Activated T-cell treated with anti-CD3 and anti-CD28 coated beads, Interleukin-2, amount 50 U/mL, for 48 hours (primary cell): ENCODE measurements at regions not wholly inside any gene's neighbourhood (a gene's known extent, or its start where the extent isn't known, plus 50 kb on each side); places are given as distances from the start of the nearest gene placed in this dataset.
A peak's percentile ranks its signal among the peaks of the same experiment; 100 is the strongest.

Experiments used
- DNase-seq, 2 experiments: peaks; one replicate each; pipeline ENCODE4 v3.0.0-alpha.2; 2020

DNA sequence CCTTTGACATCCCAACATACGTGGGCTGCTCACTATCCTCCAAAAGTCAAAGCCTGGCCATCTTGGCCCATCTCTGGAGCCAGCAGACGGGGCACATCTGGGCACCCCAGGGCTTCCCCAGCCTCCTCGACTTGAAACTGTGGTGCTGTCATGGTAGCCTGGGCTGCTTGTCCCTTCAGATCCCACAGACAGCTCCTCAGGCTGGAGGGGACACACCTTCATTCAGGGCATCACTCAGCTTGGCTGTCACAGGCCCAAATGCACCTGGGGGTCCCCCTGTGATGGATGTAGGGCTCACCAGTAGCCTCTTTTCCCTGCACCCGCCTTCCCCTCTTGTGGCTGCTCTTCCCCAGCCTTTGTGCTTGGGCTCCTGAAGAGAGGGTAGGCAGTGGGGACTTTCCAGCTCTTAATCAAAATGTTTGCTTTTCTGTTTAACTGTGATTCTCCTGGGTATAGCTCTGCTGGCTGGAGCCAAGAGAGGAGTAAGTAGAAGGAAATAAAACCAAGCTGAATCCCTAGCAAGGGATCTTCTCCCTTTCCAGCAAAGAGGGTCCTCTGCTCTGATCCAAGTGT is 92.3 kb downstream of the GYPC start:
- peak in 1 of 2 experiments; percentile 7 for DNase-seq

DNA sequence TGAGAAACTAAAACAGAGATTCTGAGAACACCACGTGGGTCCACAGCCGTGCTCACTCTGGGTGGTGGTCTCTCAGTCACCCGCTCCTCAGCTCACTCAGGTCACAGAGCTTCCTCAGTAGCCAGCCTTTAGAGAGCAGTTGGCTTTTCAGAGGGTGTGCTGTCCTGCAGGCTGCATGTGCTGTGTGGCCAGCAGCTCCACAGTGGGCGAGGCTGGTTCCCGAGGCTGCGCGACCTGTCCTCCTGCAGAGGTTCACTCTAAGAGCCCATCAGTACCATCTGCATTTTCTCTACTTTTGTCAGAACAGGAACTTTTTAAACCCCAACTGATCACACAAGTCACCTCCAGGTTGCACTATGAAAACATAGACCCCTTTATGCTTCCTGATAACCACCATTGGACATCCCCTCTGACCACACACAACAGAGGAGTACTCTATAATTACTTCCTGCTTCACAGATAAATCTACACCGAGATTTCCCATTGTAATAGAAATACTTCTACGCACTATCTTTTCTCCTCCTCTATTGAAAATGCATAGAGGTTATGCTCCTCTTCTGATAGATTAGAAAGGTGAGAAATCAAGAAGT is 93.1 kb downstream of the GYPC start:
- DNase-seq = no peak

DNA sequence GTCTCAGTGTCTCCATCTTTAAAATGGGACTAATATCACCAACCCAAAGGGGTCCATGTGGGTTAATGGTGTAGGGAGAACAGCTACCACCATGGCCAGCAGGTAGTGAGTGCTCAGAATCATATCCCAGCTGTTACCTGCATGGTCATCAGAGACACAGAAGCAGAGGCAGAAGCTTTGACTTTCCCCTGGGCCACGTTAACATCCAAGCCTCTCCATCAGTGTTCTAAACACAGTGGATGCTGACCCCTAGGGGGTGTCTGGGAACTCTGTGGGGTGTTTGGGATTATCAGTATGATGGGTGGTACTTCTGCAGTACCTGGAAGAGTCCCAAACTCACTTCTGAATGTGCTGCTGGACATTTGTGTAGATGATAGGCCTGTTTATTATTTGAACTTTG is 93.6 kb downstream of the GYPC start:
- peak in 1 of 2 experiments; percentile 14 for DNase-seq

DNA sequence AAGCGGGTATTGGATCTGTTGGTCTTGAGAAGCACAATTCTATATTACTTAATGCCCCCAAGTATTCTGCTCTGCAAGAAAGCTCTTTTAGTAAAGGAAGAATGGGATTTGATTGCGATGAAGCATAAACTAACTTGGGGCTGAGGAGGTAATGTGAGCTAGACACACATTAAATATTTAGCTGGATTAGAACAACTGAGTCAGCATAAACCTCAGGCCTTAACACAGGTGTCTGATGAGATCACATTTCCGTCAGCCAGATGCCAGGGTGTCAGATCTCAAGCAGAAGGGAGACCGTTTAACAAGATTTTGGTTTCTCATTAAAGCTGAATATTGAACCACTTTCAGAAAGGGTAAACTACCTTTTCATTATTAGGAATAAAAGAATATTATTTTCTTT is 94.5 kb downstream of the GYPC start:
- DNase-seq = no peak

DNA sequence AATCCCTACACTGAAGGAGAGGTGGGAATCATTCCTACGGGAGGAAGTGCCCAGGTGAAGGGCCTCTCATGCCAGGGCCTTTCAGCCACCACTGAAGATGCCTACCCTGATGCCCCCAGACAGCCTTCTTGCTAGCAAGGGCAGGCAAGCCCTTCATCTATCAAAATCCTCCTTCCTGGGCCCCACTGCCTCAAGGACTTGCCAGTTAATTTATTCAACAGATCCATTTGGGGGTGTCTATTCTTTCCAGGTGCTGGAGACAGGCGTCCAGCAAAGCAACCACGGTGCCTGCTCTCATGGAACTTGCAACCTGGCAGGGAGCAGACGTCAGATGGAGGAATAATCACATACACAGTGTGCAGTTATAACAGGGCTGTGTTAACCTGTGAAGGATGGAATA is 95.5 kb downstream of the GYPC start:
- peak in 1 of 2 experiments; percentile 6 for DNase-seq

DNA sequence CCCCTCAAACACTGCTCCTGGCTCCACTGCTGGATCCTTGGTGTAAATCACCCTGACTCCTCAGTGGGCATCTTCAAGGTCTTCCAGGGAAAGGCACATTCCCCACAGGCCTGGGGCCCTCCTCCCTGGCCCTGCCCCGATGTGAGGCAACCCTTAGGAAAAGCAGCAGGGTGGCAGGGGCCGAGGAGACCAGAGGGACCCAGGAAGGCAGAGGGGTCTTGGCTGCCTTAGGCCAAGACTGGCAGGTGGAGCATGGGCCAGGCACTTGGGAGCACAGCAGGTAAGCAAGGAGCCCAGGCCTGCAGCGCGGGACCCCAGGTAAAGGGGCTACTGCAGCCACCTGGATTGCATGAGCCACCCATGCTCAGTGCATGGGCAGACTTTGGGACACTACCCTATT is 96.9 kb downstream of the GYPC start:
- DNase-seq = peak in 1 of 2 experiments; percentile 4

DNA sequence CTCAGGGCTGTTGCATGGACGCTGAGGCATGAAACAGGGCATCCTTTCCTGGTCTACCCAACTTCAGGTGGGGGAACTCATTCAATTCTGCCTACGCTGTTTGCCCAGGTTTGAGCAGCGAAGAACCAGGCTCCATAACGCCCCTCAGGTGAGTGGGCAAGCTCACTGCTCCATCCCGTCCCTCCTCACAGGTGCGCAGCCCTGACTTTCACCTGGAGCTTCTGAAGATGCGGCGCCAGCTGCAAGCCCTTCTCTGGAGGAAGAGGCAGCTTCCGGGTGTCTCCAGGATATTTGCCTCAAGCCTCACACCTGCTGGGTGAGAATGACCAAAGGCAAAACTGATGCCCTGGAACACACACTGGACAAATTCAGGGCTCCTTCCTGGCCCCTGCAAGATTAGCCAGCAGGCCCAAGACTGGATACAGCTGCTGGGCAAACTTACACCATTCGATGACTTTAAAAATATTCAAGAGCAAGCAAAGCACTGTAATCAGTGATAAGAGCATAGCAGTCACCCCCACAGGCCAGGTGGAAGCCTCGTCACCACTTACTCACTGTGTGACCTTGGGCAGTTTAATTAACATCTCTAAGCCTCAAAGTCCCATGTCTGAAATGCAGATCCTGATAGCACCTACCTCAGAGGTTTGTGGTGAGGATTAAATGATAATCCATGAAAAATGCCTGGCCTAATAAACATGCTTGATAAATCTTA is 97.7 kb downstream of the GYPC start:
- DNase-seq = peak in 1 of 2 experiments; percentile 1

DNA sequence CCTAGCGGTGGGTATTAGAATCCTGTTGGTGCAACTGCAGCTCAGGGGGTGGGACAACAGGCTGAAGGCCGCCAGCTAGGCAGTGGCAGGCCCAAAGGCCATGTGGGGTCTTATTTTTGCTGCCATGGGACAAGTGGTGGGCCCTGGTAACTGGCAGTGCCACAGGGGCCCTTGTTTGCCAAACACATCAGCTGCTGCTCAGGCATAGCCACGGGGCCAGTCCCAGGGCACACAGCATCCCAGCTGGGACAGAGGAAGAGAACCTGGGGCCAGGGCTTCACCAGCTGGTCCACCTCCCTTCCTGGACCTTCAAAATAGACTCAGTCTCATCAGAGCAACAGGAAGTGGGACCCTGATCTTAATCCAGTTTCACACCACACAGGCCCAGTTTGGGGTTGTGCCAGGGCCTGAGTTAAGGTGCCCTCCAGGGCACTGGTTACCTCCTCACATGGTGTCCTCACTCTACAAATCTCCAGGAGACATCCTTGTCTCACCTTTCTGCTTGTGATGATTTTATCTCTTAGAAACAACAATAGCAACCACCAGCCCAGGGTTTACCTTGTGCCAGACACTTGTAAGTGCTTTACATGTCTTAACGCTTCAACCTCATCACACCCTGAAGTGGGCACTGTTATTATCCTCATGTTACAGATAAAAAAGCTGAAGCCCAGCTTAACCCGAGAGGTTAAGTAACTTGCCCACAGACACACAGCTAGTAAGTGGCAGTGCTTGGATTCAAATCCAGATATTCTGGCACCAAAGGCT is 98.5 kb downstream of the GYPC start:
- DNase-seq = peak in 1 of 2 experiments; percentile 9

DNA sequence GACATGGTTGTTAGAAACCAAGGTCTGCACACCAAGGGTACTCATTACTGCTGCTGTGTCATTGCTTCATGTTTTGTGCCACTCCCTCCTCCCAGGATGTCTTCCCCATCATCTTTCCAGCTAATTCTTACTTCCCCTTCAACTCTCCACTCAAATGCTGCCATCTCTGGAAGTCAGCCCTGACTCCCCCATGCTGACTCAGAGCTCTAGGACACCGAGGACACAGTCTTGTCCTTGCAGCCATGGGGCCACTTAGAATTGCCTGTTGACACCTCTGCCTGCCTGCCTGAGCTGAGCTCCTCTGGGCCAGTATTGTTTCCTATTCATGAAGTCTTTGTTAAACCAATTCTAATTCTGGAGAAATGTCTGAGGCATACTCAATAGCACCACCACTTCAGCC is 100.2 kb downstream of the GYPC start:
- no peak for DNase-seq

DNA sequence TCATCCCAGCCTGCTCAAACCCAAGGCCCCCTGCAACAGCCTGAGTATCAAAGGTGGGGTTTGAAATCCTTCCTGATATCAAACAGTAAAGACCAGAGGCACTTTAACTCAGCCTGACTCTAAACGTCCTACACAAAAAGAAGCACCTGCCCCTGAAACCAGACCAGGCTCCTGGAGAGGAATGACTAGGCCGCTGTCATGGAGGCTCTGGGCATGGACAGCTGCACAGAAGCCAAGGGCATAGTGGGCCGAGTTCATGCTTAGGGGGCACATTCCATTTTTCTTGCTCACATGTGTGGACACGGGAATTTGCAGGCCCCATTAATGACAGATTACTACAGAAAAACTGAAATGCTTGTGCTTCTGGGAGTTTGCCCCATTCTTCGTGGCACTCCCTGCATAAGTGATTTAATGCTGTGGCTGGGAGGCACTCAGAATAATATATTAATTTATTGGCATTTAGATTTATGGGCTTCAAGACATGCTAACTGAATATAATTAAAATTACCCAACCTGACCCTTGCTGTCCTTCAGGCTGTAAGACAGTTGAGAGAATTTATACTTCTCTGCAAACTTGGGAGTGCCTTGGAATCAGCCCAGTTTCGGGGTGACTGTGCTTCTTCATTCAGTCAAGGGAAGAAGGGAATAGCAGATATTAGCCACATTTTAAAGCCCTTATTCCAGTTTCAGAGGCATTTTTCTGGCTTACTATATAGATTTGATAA is 105.5 kb downstream of the GYPC start:
- DNase-seq = peak; percentile 10 to 12

DNA sequence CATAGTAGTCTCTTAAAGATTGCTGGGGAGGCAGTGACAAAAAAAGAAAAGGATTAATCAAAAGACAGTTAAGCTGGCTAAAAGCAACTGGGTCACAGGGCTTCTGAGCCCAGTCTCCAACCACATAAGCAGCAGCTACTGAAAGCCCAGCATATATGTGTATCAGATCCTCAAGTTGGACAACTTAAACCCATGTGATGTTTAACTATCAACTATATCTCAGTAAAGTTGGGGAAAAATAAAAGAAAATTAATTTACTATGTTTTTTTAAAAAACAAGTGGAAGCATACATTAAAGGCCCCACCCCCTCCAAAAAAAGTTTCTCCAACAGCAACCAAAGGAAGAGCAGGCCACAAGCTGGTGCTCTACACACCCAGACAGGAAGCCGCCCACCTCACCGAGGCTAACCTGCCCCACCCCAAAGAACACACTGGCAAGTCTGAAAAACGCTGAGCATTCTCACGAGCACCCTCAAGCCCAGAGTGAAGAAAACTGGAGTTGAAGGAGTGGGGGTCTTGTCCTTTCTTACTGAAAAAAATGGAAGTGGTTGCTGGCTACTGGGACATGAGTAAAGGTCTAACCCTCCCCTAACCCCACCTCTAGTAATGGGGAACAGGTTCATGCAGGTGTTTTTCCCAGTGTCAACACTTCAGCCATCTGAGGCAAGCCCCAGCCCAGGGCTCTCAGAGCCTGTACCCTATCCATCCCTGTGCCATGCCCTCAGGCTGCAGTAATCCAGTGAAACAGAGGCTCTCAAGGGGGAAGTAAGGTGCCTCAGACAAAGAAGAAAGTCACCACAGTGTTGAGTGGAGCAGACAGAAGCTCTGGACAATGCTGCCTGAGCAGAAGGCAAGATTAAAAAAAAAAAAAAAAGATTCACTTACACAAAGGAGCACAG is 106.3 kb downstream of the GYPC start:
- DNase-seq = peak; percentile 47 to 61

DNA sequence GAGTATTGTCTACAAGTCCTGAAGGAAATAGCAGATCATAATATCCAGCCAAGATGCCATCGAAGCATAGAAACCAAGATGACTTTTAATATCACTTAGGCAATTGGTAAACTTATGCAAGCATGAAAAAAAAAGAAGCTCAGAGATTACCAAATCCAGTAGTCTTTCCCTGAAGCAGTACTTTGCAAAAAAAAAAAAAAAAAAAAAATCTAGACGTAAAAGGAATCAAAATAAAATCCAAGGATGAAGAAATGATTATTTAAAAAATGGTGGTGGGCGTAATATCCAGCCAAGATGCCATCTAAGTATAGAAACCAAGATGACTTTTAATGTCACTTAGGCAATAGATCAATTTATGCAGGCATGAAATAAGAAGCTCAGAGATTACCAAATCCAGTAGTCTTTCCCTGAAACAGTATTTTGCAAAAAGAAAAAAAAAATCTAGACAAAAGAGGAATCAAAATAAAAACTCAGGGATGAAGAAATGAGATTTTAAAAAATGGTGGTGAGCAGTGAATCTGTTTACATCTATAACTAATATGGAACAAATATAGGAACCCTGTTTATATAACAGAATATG is 108.8 kb downstream of the GYPC start:
- DNase-seq = no peak

DNA sequence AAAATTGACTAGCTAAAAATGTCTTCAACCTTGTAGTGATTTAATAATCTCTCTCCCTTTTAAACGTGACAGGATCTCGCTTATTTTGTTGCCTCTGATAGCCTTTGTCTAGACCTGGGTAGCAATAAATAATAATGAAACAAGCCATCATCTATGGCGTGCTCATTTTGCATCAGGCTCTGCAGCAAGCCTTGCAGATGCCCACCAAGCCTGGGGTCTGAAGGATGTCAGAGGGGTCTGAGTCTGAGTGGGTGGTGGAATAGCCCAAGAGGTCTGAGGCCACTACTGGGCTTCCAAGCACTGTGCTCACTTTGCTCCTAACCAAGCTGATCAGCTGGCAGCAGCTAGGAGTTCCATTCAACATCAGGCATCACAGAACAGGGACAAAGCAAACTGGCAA is 109.4 kb downstream of the GYPC start:
- DNase-seq = peak; percentile 5 to 7

DNA sequence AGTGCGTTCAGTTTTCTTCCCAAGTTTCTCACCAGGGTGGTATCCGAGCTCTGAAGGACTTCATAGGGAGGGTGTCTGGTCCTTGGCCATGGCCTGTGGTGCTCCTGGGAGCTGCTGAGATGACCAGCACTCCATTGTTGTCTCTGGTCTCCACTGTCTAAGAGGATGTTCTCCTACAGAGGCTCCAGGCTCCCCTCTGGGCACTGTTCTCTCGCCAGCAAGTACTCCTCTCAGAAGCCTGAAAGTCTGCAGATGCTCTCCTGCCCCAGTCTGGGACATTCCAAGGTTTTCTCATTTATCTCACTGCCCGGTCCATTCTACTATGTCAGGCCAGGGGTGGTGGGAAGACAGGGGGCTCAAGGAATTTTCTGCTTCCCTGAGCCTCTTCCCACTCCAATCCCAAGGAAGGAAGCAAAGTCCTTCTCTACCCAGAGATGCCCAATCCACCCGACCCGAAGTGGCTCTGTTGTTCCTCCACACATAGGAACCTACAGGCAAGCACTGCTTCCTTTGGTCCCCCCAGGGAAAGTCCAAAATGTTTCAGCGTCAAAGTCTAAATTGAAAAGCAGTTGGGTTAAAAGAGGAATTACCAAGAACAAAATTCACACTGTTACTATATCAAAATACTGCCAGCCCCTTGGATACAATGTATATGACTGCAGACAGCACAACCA is 110.5 kb downstream of the GYPC start:
- peak in 1 of 2 experiments; percentile 9 for DNase-seq

DNA sequence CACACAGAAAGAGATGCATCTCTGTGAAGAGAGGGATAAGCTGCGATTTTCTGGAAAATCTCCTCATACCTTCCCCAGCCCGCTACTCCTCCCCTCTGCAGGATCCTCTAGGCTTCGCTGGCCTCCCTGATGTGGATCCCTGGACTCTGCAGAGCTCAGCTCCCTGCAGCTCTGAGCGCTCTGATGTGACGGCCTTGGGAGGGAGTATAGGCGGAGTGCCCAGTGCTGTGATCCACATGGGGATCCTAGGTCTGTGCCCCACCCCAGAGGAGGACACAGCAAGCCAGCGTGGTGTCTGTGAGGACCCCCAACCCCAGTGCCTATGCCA is 111.0 kb downstream of the GYPC start:
- DNase-seq = no peak

DNA sequence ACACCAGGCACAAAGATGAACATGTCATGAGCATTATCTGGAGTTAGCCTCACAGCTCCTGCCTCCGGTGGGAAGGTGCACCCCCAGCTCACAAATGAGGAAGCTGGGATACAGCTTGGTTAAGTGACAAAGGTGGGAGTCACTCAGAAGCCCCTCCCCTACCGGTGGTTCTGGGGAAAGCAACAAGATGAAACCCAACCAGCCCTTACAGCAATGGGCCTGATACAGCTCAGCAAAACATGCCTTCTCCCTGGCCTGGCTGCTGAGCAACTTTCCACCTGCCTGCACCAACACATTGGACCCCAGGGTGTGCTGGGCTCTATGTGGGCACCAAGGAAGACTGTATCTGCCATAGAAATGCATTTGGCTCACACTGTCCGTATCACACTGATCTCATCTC is 113.2 kb downstream of the GYPC start:
- no peak for DNase-seq

DNA sequence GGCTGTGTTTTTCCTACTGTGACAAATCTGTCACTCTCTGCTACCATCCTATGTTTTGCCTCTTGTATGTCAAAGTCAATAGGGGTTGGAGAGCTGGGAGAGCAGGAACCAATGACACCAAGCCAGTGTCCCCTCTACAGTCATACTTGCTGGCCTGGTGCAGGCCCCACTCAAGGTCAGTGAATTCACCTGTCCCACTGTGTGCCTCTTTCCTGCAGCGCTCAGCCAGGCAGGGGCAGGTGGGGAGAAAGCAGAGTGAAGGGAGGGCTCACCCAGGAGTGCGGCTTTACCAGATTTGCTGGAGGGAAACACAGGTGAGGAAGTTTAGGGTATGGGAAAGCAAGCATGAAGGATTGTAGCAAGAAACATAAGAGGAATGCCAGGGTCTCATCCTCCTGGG is 114.5 kb downstream of the GYPC start:
- DNase-seq = no peak

DNA sequence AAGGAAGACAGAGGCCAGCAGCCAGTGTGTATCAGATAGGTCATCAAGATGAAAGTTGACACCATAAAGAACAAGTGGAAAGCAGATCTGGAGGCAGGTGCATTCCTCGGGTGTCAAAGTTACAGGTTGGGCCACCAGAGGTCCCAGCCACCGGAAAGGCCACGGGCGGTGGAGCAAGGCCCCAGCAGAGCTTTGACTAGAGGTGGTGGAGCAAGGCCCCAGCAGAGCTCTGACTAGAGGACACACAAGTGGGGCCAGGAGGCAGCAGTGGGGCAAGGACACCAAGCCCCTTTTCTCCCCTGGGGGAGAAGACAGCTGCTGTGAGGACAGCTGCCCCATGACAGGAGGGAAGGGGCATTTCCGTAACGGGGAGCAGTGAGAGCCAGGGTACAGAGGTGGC is 115.1 kb downstream of the GYPC start:
- DNase-seq = no peak

DNA sequence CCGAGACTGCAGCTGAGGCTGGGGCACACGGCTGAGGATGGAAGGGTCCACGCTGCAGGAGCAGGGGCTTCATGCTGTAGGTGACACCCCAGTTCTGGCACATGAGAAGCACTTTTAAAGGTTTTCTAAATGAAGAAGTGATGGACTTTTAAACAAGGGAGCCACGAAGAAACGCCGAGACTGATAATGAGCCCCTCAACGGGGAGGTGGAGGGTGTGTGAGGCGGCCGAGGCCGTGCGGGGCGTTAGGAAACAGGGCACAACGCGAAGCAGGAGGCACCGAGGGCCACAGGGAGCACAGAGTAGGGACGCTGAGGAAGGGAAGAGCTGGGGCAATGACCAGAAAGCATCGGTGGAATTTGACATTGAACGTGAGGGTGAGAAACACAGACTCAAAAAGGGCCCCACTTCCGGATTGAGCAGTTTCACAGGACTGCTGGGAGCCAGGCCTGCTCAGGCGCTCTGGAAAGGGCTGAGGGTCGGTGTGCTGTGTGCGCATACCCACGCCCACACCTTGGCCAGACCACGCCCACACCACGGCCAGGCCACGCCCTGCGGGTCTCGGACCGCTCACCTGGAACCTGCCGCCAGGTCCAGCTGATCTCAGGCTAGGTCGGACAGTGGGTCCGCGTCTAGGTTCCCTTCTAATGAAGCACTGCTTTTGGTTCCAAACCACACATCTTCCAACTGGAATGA is 115.7 kb downstream of the GYPC start:
- DNase-seq = no peak

DNA sequence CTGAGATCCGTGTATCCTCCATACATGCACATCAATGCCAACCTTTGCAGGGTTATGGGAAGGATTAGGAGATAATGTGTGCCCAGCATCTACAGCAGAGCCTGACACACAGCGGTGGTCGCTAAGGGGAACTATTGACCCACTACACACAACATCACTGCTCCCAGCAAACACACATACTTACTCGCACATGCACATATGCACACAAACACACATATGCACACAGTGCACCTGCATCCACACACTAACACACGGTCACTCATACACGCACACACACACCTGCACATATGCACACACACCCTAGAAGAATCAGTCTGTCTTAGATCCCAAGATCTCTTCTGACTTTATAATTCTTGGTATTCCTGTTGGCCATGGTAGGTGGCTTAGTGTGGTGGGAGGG is 118.3 kb downstream of the GYPC start:
- DNase-seq = no peak

DNA sequence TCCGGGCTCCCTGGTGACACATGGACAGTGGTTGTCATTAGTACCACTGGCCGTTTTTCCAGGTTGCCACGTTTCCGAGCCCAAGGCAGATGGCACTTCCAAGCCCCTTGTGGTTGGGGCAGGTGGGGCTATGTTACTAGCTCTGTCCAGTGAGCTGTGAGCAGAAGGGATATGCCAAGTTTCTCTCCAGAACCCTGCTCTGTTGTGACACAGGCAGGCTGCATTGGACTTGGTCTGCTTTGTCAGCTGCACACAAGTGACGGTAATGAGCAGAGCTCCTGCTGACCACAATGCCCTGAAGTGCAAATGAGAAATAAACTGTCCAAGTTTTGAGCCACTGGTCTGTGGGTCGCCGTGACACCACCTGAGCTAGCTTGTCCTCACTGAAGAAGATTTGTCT is 118.8 kb downstream of the GYPC start:
- no peak for DNase-seq
